ENCODE measurements at regions not wholly inside any gene's neighbourhood (a gene's known extent, or its start where the extent isn't known, plus 50 kb on each side); places are given as distances from the start of the nearest gene placed in this dataset.
A peak's percentile ranks its signal among the peaks of the same experiment; 100 is the strongest.

GRCh38 chr3:181660337-181660736, 51.4 kb upstream of the SOX2 start:
- FAIRE-seq, result no peak

GRCh38 chr3:181637456-181637855, 74.3 kb upstream of the SOX2 start:
- no peak for FAIRE-seq

More at GRCh38 chr3:181660337-181660736, 51.4 kb upstream of the SOX2 start:
- no peak for DNase-seq (ENCODE audit: low spot score)

GRCh38 chr3:181637056-181637455, 74.7 kb upstream of the SOX2 start:
- no peak for DNase-seq (ENCODE audit: low spot score)
- no peak for FAIRE-seq

More at GRCh38 chr3:181637456-181637855, 74.3 kb upstream of the SOX2 start:
- DNase-seq (ENCODE audit: low spot score), result no peak

- FAIRE-seq (no peak), DNase-seq (ENCODE audit: low spot score) (no peak)
Observed at GRCh38 chr3:181635141-181635540, 76.6 kb upstream of the SOX2 start.

GRCh38 chr3:181633556-181633955, 78.2 kb upstream of the SOX2 start:
- no peak for DNase-seq (ENCODE audit: low spot score)
- FAIRE-seq, result no peak

- FAIRE-seq (no peak), DNase-seq (ENCODE audit: low spot score) (no peak)
Observed at GRCh38 chr3:181631901-181632300, 79.8 kb upstream of the SOX2 start.

GRCh38 chr3:181630853-181631252, 80.9 kb upstream of the SOX2 start:
- FAIRE-seq, result no peak

GRCh38 chr3:181629711-181630110, 82.0 kb upstream of the SOX2 start:
- FAIRE-seq (no peak), DNase-seq (ENCODE audit: low spot score) (no peak)

More at GRCh38 chr3:181630853-181631252, 80.9 kb upstream of the SOX2 start:
- no peak for DNase-seq (ENCODE audit: low spot score)

- DNase-seq (ENCODE audit: low spot score) (no peak), FAIRE-seq (no peak)
Observed at GRCh38 chr3:181629029-181629428, 82.7 kb upstream of the SOX2 start.

GRCh38 chr3:181628384-181628783, 83.3 kb upstream of the SOX2 start:
- DNase-seq (ENCODE audit: low spot score) (no peak), FAIRE-seq (no peak)

GRCh38 chr3:181626036-181626435, 85.7 kb upstream of the SOX2 start:
- no peak for FAIRE-seq

GRCh38 chr3:181623924-181624694, 87.6 kb upstream of the SOX2 start:
- DNase-seq (ENCODE audit: low spot score) (peak; percentile 55), FAIRE-seq (no peak)

More at GRCh38 chr3:181626036-181626435, 85.7 kb upstream of the SOX2 start:
- no peak for DNase-seq (ENCODE audit: low spot score)

GRCh38 chr3:181622365-181622764, 89.4 kb upstream of the SOX2 start:
- DNase-seq (ENCODE audit: low spot score) (peak; percentile 15), FAIRE-seq (no peak)

GRCh38 chr3:181619897-181620296, 91.8 kb upstream of the SOX2 start:
- DNase-seq (ENCODE audit: low spot score) (no peak), FAIRE-seq (no peak)

GRCh38 chr3:181618260-181618659, 93.5 kb upstream of the SOX2 start:
- no peak for DNase-seq (ENCODE audit: low spot score)

GRCh38 chr3:181616088-181617070, 95.3 kb upstream of the SOX2 start:
- FAIRE-seq (no peak), DNase-seq (ENCODE audit: low spot score) (no peak)

More at GRCh38 chr3:181618260-181618659, 93.5 kb upstream of the SOX2 start:
- FAIRE-seq, result no peak

GRCh38 chr3:181615666-181616065, 96.1 kb upstream of the SOX2 start:
- FAIRE-seq, result no peak

GRCh38 chr3:181614878-181615277, 96.8 kb upstream of the SOX2 start:
- no peak for FAIRE-seq
- no peak for DNase-seq (ENCODE audit: low spot score)

More at GRCh38 chr3:181615666-181616065, 96.1 kb upstream of the SOX2 start:
- DNase-seq (ENCODE audit: low spot score), result no peak

- FAIRE-seq, result no peak
Observed at GRCh38 chr3:181613813-181614212, 97.9 kb upstream of the SOX2 start.

GRCh38 chr3:181613191-181613590, 98.5 kb upstream of the SOX2 start:
- DNase-seq (ENCODE audit: low spot score), result no peak
- FAIRE-seq, result no peak

More at GRCh38 chr3:181613813-181614212, 97.9 kb upstream of the SOX2 start:
- DNase-seq (ENCODE audit: low spot score), result no peak

GRCh38 chr3:181610973-181611265, 100.8 kb upstream of the SOX2 start:
- DNase-seq (ENCODE audit: low spot score) (no peak), FAIRE-seq (no peak)
